Panc1 (cell line): ENCODE measurements at regions not wholly inside any gene's neighbourhood (a gene's known extent, or its start where the extent isn't known, plus 50 kb on each side); places are given as distances from the start of the nearest gene placed in this dataset.

Source experiments
- ATAC-seq: fragments of 200-7000 bp; cut with Tn5 transposase; 2 replicates; pipeline ENCODE4 v1.9.1; 2020; ENCODE audit warnings: mild to moderate bottlenecking, moderate library complexity
- BruUV-seq: library from RNA; stranded (reverse); fragments of 400-500 nt; replicated peaks from 2 replicates; lab custom pipeline; 2021; lab: Mats Ljungman, UMichigan
- CTCF ChIA-PET: fragments of 300-600 bp; sonication (Branson Sonifier 250); formaldehyde crosslinking; loops from one replicate; lab custom pipeline; 2022; ENCODE audit warnings: antibody characterized with exemption; lab: Charles Lee
- POLR2A ChIA-PET: fragments of 300-600 bp; sonication (Branson Sonifier 250); formaldehyde crosslinking; loops from one replicate; lab custom pipeline; 2022; ENCODE audit warnings: antibody characterized with exemption; lab: Charles Lee
- DNase-seq: peaks from one replicate; pipeline ENCODE4 v3.0.0-alpha.2; 2010; ENCODE audit warnings: low read depth, low spot score
- H3K27ac ChIP-seq: 2 replicates; pipeline ENCODE4 v1.5.1; 2011; ENCODE audit warnings: mild to moderate bottlenecking, low read length, inconsistent platforms
- H3K27me3 ChIP-seq: fragments of 200-500 bp; sonication (Bioruptor generic); 2 replicates; pipeline ENCODE4 v1.6.0; 2014; ENCODE audit warnings: low read length, inconsistent platforms; ENCODE audit not compliant: control insufficient read depth, insufficient read depth
- H3K36me3 ChIP-seq: fragments of 200-500 bp; sonication (Bioruptor generic); 2 replicates; pipeline ENCODE4 v1.5.1; 2014; ENCODE audit warnings: inconsistent platforms, mild to moderate bottlenecking, low read length, moderate library complexity; ENCODE audit not compliant: control insufficient read depth, insufficient read depth
- H3K4me1 ChIP-seq: 2 replicates; pipeline ENCODE4 v1.5.1; 2011; ENCODE audit warnings: inconsistent platforms, mild to moderate bottlenecking, low read length, moderate library complexity; ENCODE audit not compliant: control insufficient read depth, insufficient read depth
- H3K4me3 ChIP-seq, 2 experiments: 2 replicates each; pipeline ENCODE4 v1.5.1; 2011 to 2012; ENCODE audit warnings: low read depth in 2 of 2, low read length in 2 of 2, mild to moderate bottlenecking in 2 of 2, inconsistent platforms in 1 of 2, moderate library complexity in 1 of 2
- H3K9me3 ChIP-seq: fragments of 200-500 bp; sonication (Bioruptor generic); 2 replicates; pipeline ENCODE4 v1.5.1; 2014; ENCODE audit warnings: low read depth, mild to moderate bottlenecking, inconsistent platforms, low read length, moderate library complexity; ENCODE audit not compliant: control insufficient read depth, insufficient read depth
- CTCF ChIP-seq: fragments of 450-650 bp; IDR thresholded peaks from 2 replicates; pipeline ENCODE4 v1.5.1; 2017; ENCODE audit warnings: mild to moderate bottlenecking
- POLR2AphosphoS5 ChIP-seq: IDR thresholded peaks from 2 replicates; pipeline ENCODE4 v1.6.1; 2012; ENCODE audit warnings: mild to moderate bottlenecking, low read depth, low read length, moderate library complexity
- REST ChIP-seq, 2 experiments: IDR thresholded peaks; 2 replicates each; pipeline ENCODE4 v1.6.1; 2011 to 2012; ENCODE audit warnings: low read depth in 2 of 2, control low read depth in 1 of 2, low read length in 1 of 2, mild to moderate bottlenecking in 1 of 2, moderate library complexity in 1 of 2; ENCODE audit not compliant: insufficient read depth in 1 of 2
- SIN3A ChIP-seq: IDR thresholded peaks from 2 replicates; pipeline ENCODE4 v1.6.1; 2012; ENCODE audit warnings: low read depth, mild to moderate bottlenecking, low read length, moderate library complexity, borderline replicate concordance; ENCODE audit not compliant: insufficient read depth
- TCF7L2 ChIP-seq: IDR thresholded peaks from 2 replicates; pipeline ENCODE4 v1.6.1; 2011; ENCODE audit warnings: mild to moderate bottlenecking, low read depth, low read length, inconsistent platforms
- in situ Hi-C: cut with HindIII; loops from 2 replicates; pipeline ENCODE4 v1.10.0; 2016; ENCODE audit warnings: low sequenced_read_pairs, low pct_unique_long_range_greater_than_20kb
- intact Hi-C: fragments of 100-400 bp; cut with micrococcal nuclease; formaldehyde crosslinking; loops from one replicate; pipeline ENCODE4 v1.10.0; 2022; ENCODE audit not compliant: unreplicated experiment

- intact Hi-C loops: no loop called here
Observed at GRCh38 chr12:113645603-113646002, 173.9 kb upstream of the LHX5 start.

GRCh38 chr12:113645183-113645582 is 173.5 kb upstream of the LHX5 start:
- in situ Hi-C loops (no loop called here), intact Hi-C loops (no loop called here)
- no peak for ATAC-seq

More at GRCh38 chr12:113645603-113646002, 173.9 kb upstream of the LHX5 start:
- in situ Hi-C loops: no loop called here
- Histone ChIP-seq H3K4me1 (no peaks in the 10 kb centered on the region), H3K27me3 (peaks cover 5% of the 10 kb centered on the region), H3K9me3 (no peaks in the 10 kb centered on the region), H3K36me3 (no peaks in the 10 kb centered on the region), H3K27ac (no peak overlapping the region), H3K4me3 (no peak overlapping the region)
- no peak for TF ChIP-seq TCF7L2
- no peak for TF ChIP-seq SIN3A
- no peak for TF ChIP-seq POLR2AphosphoS5
- TF ChIP-seq REST (IDR thresholded peaks at IDR 0.05; ENCODE audit: insufficient read depth in 1 of 2, low read depth in 2 of 2, low read length in 1 of 2): no peak
- no peak for TF ChIP-seq CTCF
- ChIA-PET CTCF (interaction anchor here (0.5 kb wide), 1 partner anchor 106 kb away, joined by 5 read pairs; no protein-coding TSS in a partner anchor), POLR2A (no interaction called here)
- ATAC-seq (no peak), DNase-seq (no peak)
- no TSS peak for BruUV-seq

More at GRCh38 chr12:113645183-113645582, 173.5 kb upstream of the LHX5 start:
- POLR2A ChIA-PET: no interaction called here
- H3K4me3 ChIP-seq: no peak overlapping the region
- H3K27ac ChIP-seq: no peak overlapping the region
- no peak for DNase-seq
- CTCF ChIA-PET: interaction anchor here (0.5 kb wide), 1 partner anchor 106 kb away, joined by 5 read pairs; no protein-coding TSS in a partner anchor
- TF ChIP-seq REST (IDR thresholded peaks at IDR 0.05; ENCODE audit: insufficient read depth in 1 of 2, low read depth in 2 of 2, low read length in 1 of 2) (no peak), TCF7L2 (no peak), SIN3A (no peak), CTCF (no peak), POLR2AphosphoS5 (no peak)
- no TSS peak for BruUV-seq
- no peaks in the 10 kb centered on the region for H3K9me3 ChIP-seq
- peaks cover 5% of the 10 kb centered on the region for H3K27me3 ChIP-seq
- no peaks in the 10 kb centered on the region for H3K36me3 ChIP-seq
- no peaks in the 10 kb centered on the region for H3K4me1 ChIP-seq
